ENCODE measurements at regions not wholly inside any gene's neighbourhood (a gene's known extent, or its start where the extent isn't known, plus 50 kb on each side); places are given as distances from the start of the nearest gene placed in this dataset.

DNA sequence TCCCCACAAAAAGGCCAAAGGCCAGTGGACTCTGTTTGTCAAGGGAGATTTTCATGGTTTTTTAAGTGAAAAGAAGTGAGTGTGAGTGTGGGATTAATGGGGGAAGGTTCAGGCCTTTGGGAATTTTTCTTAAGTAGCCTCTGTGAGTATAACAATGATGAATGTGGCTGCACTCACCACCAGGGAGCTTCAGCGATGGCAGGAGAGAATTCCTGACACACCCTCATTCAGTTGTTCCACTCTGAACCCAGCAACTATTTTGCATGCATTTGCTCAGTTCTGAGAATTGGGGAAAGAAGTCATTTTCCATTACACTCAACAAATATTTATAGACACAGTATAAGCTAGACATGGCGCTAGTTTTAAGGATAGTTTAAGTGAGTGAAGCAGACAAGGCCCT lies 117.9 kb downstream of the CCNA1 start:
- H3K27ac ChIP-seq (ENCODE audit: insufficient read depth, low read length): no peak overlapping the region
- no peak overlapping the region for H2AFZ ChIP-seq (ENCODE audit: low read length)
- no peak for TF ChIP-seq EZH2 (IDR thresholded peaks at IDR 0.05; ENCODE audit: low read length, missing control alignments)
- TF ChIP-seq, protein P1, sequence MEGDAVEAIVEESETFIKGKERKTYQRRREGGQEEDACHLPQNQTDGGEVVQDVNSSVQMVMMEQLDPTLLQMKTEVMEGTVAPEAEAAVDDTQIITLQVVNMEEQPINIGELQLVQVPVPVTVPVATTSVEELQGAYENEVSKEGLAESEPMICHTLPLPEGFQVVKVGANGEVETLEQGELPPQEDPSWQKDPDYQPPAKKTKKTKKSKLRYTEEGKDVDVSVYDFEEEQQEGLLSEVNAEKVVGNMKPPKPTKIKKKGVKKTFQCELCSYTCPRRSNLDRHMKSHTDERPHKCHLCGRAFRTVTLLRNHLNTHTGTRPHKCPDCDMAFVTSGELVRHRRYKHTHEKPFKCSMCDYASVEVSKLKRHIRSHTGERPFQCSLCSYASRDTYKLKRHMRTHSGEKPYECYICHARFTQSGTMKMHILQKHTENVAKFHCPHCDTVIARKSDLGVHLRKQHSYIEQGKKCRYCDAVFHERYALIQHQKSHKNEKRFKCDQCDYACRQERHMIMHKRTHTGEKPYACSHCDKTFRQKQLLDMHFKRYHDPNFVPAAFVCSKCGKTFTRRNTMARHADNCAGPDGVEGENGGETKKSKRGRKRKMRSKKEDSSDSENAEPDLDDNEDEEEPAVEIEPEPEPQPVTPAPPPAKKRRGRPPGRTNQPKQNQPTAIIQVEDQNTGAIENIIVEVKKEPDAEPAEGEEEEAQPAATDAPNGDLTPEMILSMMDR (conservative IDR thresholded peaks at IDR 0.05 in 1 of 2, IDR thresholded peaks at IDR 0.05 in 1 of 2; ENCODE audit: low read depth in 1 of 2, low read length in 2 of 2): no peak
- H3K4me1 ChIP-seq (ENCODE audit: control insufficient read depth, extremely low read depth, insufficient read depth, low read length): no peaks in the 10 kb centered on the region
- no peak overlapping the region for H3K4me3 ChIP-seq (replicated peaks in 1 of 4; ENCODE audit: control extremely low read depth in 1 of 4, insufficient read depth in 1 of 4, low read depth in 3 of 4, low read length in 4 of 4)
- H3K79me2 ChIP-seq (ENCODE audit: control insufficient read depth, insufficient read depth, low read length): no peaks in the 10 kb centered on the region
- H3K36me3 ChIP-seq (ENCODE audit: control insufficient read depth, insufficient read depth, low read length): no peaks in the 10 kb centered on the region
- H3K9me3 ChIP-seq (ENCODE audit: control insufficient read depth, insufficient read depth, low read depth, low read length): no peaks in the 10 kb centered on the region
- H4K20me1 ChIP-seq (ENCODE audit: control insufficient read depth, extremely low read depth, insufficient read depth, low read length): no peaks in the 10 kb centered on the region
- no peaks in the 10 kb centered on the region for H3K27me3 ChIP-seq (ENCODE audit: control insufficient read depth, insufficient read depth, low read length)
- H3K9ac ChIP-seq (ENCODE audit: insufficient read depth, low read length): no peak overlapping the region
- H3K4me2 ChIP-seq (ENCODE audit: extremely low read depth, insufficient read depth, low read length): no peak overlapping the region
- no peak for DNase-seq (ENCODE audit: low read depth in 2 of 2)

DNA sequence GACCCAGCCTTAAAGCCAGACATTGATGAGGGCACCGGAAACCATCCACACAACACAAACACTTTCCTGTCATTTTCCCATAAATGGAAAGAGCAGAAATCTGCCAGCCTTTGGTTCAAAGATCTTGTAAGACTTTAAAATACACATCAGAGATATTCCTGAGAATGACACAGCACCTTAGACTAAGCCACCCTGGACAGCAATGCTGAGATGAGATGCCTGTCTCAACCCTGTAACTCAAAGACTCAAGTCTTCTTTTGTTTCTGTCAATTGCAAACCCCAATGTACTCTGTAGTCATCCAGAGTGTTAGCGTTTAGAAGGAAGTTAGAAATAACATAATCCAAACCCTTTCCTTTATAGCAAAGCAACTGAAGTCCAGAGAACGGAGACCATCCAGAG lies 119.2 kb downstream of the CCNA1 start:
- Histone ChIP-seq H3K9ac (ENCODE audit: insufficient read depth, low read length) (no peak overlapping the region), H3K79me2 (ENCODE audit: control insufficient read depth, insufficient read depth, low read length) (no peaks in the 10 kb centered on the region), H3K27me3 (ENCODE audit: control insufficient read depth, insufficient read depth, low read length) (no peaks in the 10 kb centered on the region), H3K9me3 (ENCODE audit: control insufficient read depth, insufficient read depth, low read depth, low read length) (no peaks in the 10 kb centered on the region), H2AFZ (ENCODE audit: low read length) (no peak overlapping the region), H3K27ac (ENCODE audit: insufficient read depth, low read length) (no peak overlapping the region), H3K4me1 (ENCODE audit: control insufficient read depth, extremely low read depth, insufficient read depth, low read length) (no peaks in the 10 kb centered on the region), H3K36me3 (ENCODE audit: control insufficient read depth, insufficient read depth, low read length) (no peaks in the 10 kb centered on the region), H3K4me3 (replicated peaks in 1 of 4; ENCODE audit: control extremely low read depth in 1 of 4, insufficient read depth in 1 of 4, low read depth in 3 of 4, low read length in 4 of 4) (no peak overlapping the region), H4K20me1 (ENCODE audit: control insufficient read depth, extremely low read depth, insufficient read depth, low read length) (no peaks in the 10 kb centered on the region), H3K4me2 (ENCODE audit: extremely low read depth, insufficient read depth, low read length) (no peak overlapping the region)
- TF ChIP-seq EZH2 (IDR thresholded peaks at IDR 0.05; ENCODE audit: low read length, missing control alignments): no peak
- TF ChIP-seq, protein P1 (conservative IDR thresholded peaks at IDR 0.05 in 1 of 2, IDR thresholded peaks at IDR 0.05 in 1 of 2; ENCODE audit: low read depth in 1 of 2, low read length in 2 of 2): no peak
- no peak for DNase-seq (ENCODE audit: low read depth in 2 of 2)

DNA sequence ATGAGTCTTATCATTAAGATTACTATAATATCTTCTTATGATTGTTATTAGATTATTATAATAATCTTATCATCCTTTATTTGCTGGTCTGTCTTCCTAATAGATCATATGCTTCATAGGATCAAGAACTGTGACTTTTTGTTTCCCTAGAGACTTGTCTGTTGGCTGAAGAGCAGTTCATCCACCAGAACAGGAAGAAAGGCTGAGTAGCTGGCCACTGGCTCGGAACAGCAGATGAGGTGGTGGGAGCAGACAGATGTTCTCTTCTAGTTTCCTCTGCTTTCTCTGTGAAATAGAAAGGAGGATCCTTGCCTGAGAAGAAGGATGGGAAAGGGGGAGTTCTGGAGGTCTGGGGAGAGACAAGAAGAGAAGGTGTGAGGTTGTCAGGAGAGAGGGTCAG lies 120.0 kb downstream of the CCNA1 start:
- H3K36me3 ChIP-seq (ENCODE audit: control insufficient read depth, insufficient read depth, low read length): no peaks in the 10 kb centered on the region
- TF ChIP-seq EZH2 (IDR thresholded peaks at IDR 0.05; ENCODE audit: low read length, missing control alignments): no peak
- TF ChIP-seq, protein P1 (conservative IDR thresholded peaks at IDR 0.05 in 1 of 2, IDR thresholded peaks at IDR 0.05 in 1 of 2; ENCODE audit: low read depth in 1 of 2, low read length in 2 of 2): no peak

More for the DNA sequence above, 120.0 kb downstream of the CCNA1 start:
- no peak overlapping the region for H3K4me3 ChIP-seq (replicated peaks in 1 of 4; ENCODE audit: control extremely low read depth in 1 of 4, insufficient read depth in 1 of 4, low read depth in 3 of 4, low read length in 4 of 4)
- H3K27ac ChIP-seq (ENCODE audit: insufficient read depth, low read length): no peak overlapping the region
- H3K4me1 ChIP-seq (ENCODE audit: control insufficient read depth, extremely low read depth, insufficient read depth, low read length): no peaks in the 10 kb centered on the region
- no peak overlapping the region for H3K9ac ChIP-seq (ENCODE audit: insufficient read depth, low read length)
- no peak for DNase-seq (ENCODE audit: low read depth in 2 of 2)
- H4K20me1 ChIP-seq (ENCODE audit: control insufficient read depth, extremely low read depth, insufficient read depth, low read length): no peaks in the 10 kb centered on the region
- H3K79me2 ChIP-seq (ENCODE audit: control insufficient read depth, insufficient read depth, low read length): no peaks in the 10 kb centered on the region
- no peaks in the 10 kb centered on the region for H3K9me3 ChIP-seq (ENCODE audit: control insufficient read depth, insufficient read depth, low read depth, low read length)
- H3K27me3 ChIP-seq (ENCODE audit: control insufficient read depth, insufficient read depth, low read length): no peaks in the 10 kb centered on the region
- no peak overlapping the region for H3K4me2 ChIP-seq (ENCODE audit: extremely low read depth, insufficient read depth, low read length)
- no peak overlapping the region for H2AFZ ChIP-seq (ENCODE audit: low read length)

Measured in fibroblast of lung (primary cell).